ENCODE measurements at regions not wholly inside any gene's neighbourhood (a gene's known extent, or its start where the extent isn't known, plus 50 kb on each side); places are given as distances from the start of the nearest gene placed in this dataset.
A peak's percentile ranks its signal among the peaks of the same experiment; 100 is the strongest.
"Not testable (repeated sequence)": the region's sequence is repeated elsewhere in the genome, so short reads cannot be mapped to it uniquely, and the experiment has no call there.

GRCh38 chr2:240383099-240383758, 52.2 kb upstream of the GPC1 start:
- Mint-ChIP-seq H3K36me3 (no peaks in the 10 kb centered on the region), H3K4me3 (no peak overlapping the region), H3K27ac (no peak overlapping the region), H3K9me3 (peaks cover 2% of the 10 kb centered on the region), H3K4me1 (peaks cover 4% of the 10 kb centered on the region), H3K27me3 (ENCODE audit: insufficient read depth, low read depth) (peaks cover 5% of the 10 kb centered on the region)
- Histone ChIP-seq H3K4me3 (no peak overlapping the region), H3K4me1 (no peaks in the 10 kb centered on the region), H3K9me3 (ENCODE audit: low read depth) (no peaks in the 10 kb centered on the region), H3K27ac (no peak overlapping the region), H3K9ac (no peak overlapping the region), H3K79me2 (ENCODE audit: low read depth) (no peaks in the 10 kb centered on the region), H2AFZ (replicated peaks) (no peak overlapping the region), H3K27me3 (no peaks in the 10 kb centered on the region), H4K20me1 (ENCODE audit: low read depth) (no peaks in the 10 kb centered on the region), H3K36me3 (no peaks in the 10 kb centered on the region), H3F3A (ENCODE audit: low read depth) (no peaks in the 10 kb centered on the region), H3K4me2 (no peak overlapping the region)
- TF ChIP-seq EZH2phosphoT487 (IDR thresholded peaks at IDR 0.05) (no peak), EZH2 (IDR thresholded peaks at IDR 0.05) (no peak)
- DNase-seq (ENCODE audit: low spot score), result no peak

- H3F3A ChIP-seq (ENCODE audit: low read depth), result no peaks in the 10 kb centered on the region
- DNase-seq (ENCODE audit: low spot score), result no peak
- H3K27ac Mint-ChIP-seq, result no peak overlapping the region
- H3K4me3 Mint-ChIP-seq, result no peak overlapping the region
- no peak overlapping the region for H2AFZ ChIP-seq (replicated peaks)
- H3K27me3 ChIP-seq, result no peaks in the 10 kb centered on the region
- H3K79me2 ChIP-seq (ENCODE audit: low read depth), result no peaks in the 10 kb centered on the region
- no peak overlapping the region for H3K9ac ChIP-seq
- H3K9me3 Mint-ChIP-seq, result peaks cover 2% of the 10 kb centered on the region
- H3K4me3 ChIP-seq, result no peak overlapping the region
- H3K4me1 Mint-ChIP-seq, result peaks cover 4% of the 10 kb centered on the region
- no peaks in the 10 kb centered on the region for H4K20me1 ChIP-seq (ENCODE audit: low read depth)
- no peaks in the 10 kb centered on the region for H3K36me3 Mint-ChIP-seq
- H3K27me3 Mint-ChIP-seq (ENCODE audit: insufficient read depth, low read depth), result peaks cover 5% of the 10 kb centered on the region
- H3K36me3 ChIP-seq, result no peaks in the 10 kb centered on the region
- H3K27ac ChIP-seq, result no peak overlapping the region
- TF ChIP-seq EZH2phosphoT487 (IDR thresholded peaks at IDR 0.05) (no peak), EZH2 (IDR thresholded peaks at IDR 0.05) (no peak), CTCF (IDR thresholded peaks at IDR 0.05) (no peak)
- no peaks in the 10 kb centered on the region for H3K9me3 ChIP-seq (ENCODE audit: low read depth)
- no peak overlapping the region for H3K4me2 ChIP-seq
- no peaks in the 10 kb centered on the region for H3K4me1 ChIP-seq
Observed at GRCh38 chr2:240383871-240384700, 51.4 kb upstream of the GPC1 start.

GRCh38 chr2:240384711-240385450, 50.6 kb upstream of the GPC1 start:
- H3K36me3 Mint-ChIP-seq, result no peaks in the 10 kb centered on the region
- Histone ChIP-seq H3K9ac (no peak overlapping the region), H3K4me2 (no peak overlapping the region), H4K20me1 (ENCODE audit: low read depth) (no peaks in the 10 kb centered on the region), H2AFZ (replicated peaks) (no peak overlapping the region), H3K27me3 (no peaks in the 10 kb centered on the region), H3K36me3 (no peaks in the 10 kb centered on the region), H3K4me1 (no peaks in the 10 kb centered on the region), H3K79me2 (ENCODE audit: low read depth) (no peaks in the 10 kb centered on the region), H3K9me3 (ENCODE audit: low read depth) (no peaks in the 10 kb centered on the region), H3K4me3 (no peak overlapping the region), H3K27ac (no peak overlapping the region), H3F3A (ENCODE audit: low read depth) (no peaks in the 10 kb centered on the region)
- TF ChIP-seq EZH2 (IDR thresholded peaks at IDR 0.05), result no peak
- no peak for TF ChIP-seq EZH2phosphoT487 (IDR thresholded peaks at IDR 0.05)
- no peak for TF ChIP-seq CTCF (IDR thresholded peaks at IDR 0.05)
- H3K4me1 Mint-ChIP-seq, result peaks cover 6% of the 10 kb centered on the region
- no peak overlapping the region for H3K4me3 Mint-ChIP-seq
- peaks cover 2% of the 10 kb centered on the region for H3K9me3 Mint-ChIP-seq
- peak overlapping the region; percentile 50 for H3K27ac Mint-ChIP-seq
- peaks cover 5% of the 10 kb centered on the region for H3K27me3 Mint-ChIP-seq (ENCODE audit: insufficient read depth, low read depth)
- DNase-seq (ENCODE audit: low spot score), result no peak

- not testable (repeated sequence) for H3K9ac ChIP-seq; H4K20me1 ChIP-seq (ENCODE audit: low read depth); H3K9me3 Mint-ChIP-seq; H3K36me3 Mint-ChIP-seq; H3K27me3 Mint-ChIP-seq (ENCODE audit: insufficient read depth, low read depth); H3F3A ChIP-seq (ENCODE audit: low read depth); H2AFZ ChIP-seq (replicated peaks); H3K36me3 ChIP-seq; H3K27ac Mint-ChIP-seq; H3K4me3 Mint-ChIP-seq; H3K79me2 ChIP-seq (ENCODE audit: low read depth); H3K4me3 ChIP-seq; H3K4me1 ChIP-seq; H3K4me1 Mint-ChIP-seq; DNase-seq (ENCODE audit: low spot score); H3K4me2 ChIP-seq; H3K27me3 ChIP-seq; H3K27ac ChIP-seq; H3K9me3 ChIP-seq (ENCODE audit: low read depth)
Observed at GRCh38 chr2:240385451-240386161, 49.9 kb upstream of the GPC1 start.
